Suprapubic skin (tissue), 4 donors: ENCODE measurements at regions not wholly inside any gene's neighbourhood (a gene's known extent, or its start where the extent isn't known, plus 50 kb on each side); places are given as distances from the start of the nearest gene placed in this dataset.

Experiments
- DNase-seq, 2 donors: peaks; one replicate each; pipeline ENCODE4 v3.0.0-alpha.2; 2019; ENCODE audit warnings: low spot score in 2 of 2
- H3K27ac ChIP-seq: fragments of 200-600 bp; sonication (generic); one replicate; pipeline ENCODE4 v1.5.1; 2019
- H3K27me3 ChIP-seq: fragments of 200-600 bp; sonication (generic); one replicate; pipeline ENCODE4 v1.5.1; 2019
- H3K36me3 ChIP-seq: fragments of 200-600 bp; sonication (generic); one replicate; pipeline ENCODE4 v1.5.1; 2019
- H3K4me1 ChIP-seq: fragments of 200-600 bp; sonication (generic); one replicate; pipeline ENCODE4 v1.5.1; 2019
- H3K4me3 ChIP-seq: fragments of 200-600 bp; sonication (generic); one replicate; pipeline ENCODE4 v1.5.1; 2019; ENCODE audit warnings: mild to moderate bottlenecking
- H3K9me3 ChIP-seq: fragments of 200-600 bp; sonication (generic); one replicate; pipeline ENCODE4 v1.5.1; 2019
- EP300 ChIP-seq: sonication (generic); formaldehyde crosslinking; IDR thresholded peaks from one replicate; pipeline ENCODE4 v1.6.1; 2017; ENCODE audit warnings: antibody characterized with exemption
- POLR2A ChIP-seq, 2 donors: fragments of 450-650 bp; IDR thresholded peaks; one replicate each; pipeline ENCODE4 v1.6.1; 2017; ENCODE audit warnings: antibody characterized with exemption in 2 of 2, mild to moderate bottlenecking in 2 of 2, moderate library complexity in 2 of 2
- POLR2AphosphoS5 ChIP-seq, 3 donors: sonication (generic); formaldehyde crosslinking; IDR thresholded peaks; one replicate each; pipeline ENCODE4 v1.6.1; 2017; ENCODE audit warnings: antibody characterized with exemption in 3 of 3
- WGBS: methylation state at CpG from one replicate; pipeline ENCODE4 v1.1.5; 2018; 5-methylcytosine and 5-hydroxymethylcytosine counted together
- TF ChIP-seq, protein P1 (sequence below), 2 donors: fragments of 200-600 bp in 1 of 2; fragments of 450-650 bp in 1 of 2; sonication (generic) in 1 of 2; IDR thresholded peaks; one replicate each; pipeline ENCODE4 v1.5.1; 2016 to 2019; ENCODE audit warnings: antibody characterized with exemption in 2 of 2, mild to moderate bottlenecking in 1 of 2, moderate library complexity in 1 of 2

- TF ChIP-seq POLR2AphosphoS5 (IDR thresholded peaks at IDR 0.05), result no peak
- TF ChIP-seq POLR2A (IDR thresholded peaks at IDR 0.05), result no peak
- TF ChIP-seq, protein P1, sequence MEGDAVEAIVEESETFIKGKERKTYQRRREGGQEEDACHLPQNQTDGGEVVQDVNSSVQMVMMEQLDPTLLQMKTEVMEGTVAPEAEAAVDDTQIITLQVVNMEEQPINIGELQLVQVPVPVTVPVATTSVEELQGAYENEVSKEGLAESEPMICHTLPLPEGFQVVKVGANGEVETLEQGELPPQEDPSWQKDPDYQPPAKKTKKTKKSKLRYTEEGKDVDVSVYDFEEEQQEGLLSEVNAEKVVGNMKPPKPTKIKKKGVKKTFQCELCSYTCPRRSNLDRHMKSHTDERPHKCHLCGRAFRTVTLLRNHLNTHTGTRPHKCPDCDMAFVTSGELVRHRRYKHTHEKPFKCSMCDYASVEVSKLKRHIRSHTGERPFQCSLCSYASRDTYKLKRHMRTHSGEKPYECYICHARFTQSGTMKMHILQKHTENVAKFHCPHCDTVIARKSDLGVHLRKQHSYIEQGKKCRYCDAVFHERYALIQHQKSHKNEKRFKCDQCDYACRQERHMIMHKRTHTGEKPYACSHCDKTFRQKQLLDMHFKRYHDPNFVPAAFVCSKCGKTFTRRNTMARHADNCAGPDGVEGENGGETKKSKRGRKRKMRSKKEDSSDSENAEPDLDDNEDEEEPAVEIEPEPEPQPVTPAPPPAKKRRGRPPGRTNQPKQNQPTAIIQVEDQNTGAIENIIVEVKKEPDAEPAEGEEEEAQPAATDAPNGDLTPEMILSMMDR (IDR thresholded peaks at IDR 0.05), result no peak
- TF ChIP-seq EP300, result no peak
- Histone ChIP-seq H3K27ac (no peak overlapping the region), H3K36me3 (no peaks in the 10 kb centered on the region), H3K27me3 (peaks cover 2% of the 10 kb centered on the region), H3K4me3 (no peak overlapping the region), H3K4me1 (no peaks in the 10 kb centered on the region), H3K9me3 (no peaks in the 10 kb centered on the region)
- DNase-seq, result no peak
- WGBS, result 90% methylated on average over 6 of the region's 6 CpGs
Measured at GRCh38 chr1:38241594-38242334, 195.2 kb upstream of the POU3F1 start.

DNA sequence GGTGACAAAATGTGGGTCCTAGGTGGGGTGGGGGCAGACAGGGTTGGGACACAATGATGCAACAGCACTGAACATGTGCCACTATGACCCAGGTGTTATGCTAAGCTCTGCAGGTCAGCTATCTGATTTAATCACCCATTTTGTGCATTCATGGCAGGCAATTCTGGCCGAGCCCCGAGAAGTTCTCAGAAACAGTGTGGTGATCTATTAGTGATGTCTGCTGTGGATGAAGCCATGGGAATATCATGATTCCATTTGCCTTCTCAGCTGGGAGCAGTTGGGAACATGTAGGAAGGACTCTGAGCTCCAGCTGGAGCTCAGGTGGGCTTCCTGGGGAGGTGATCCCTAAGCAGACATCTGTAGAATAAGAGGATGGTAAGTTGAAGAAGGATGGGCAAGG lies 194.0 kb upstream of the POU3F1 start:
- Histone ChIP-seq H3K4me1 (no peaks in the 10 kb centered on the region), H3K36me3 (no peaks in the 10 kb centered on the region), H3K9me3 (no peaks in the 10 kb centered on the region), H3K27me3 (peaks cover 3% of the 10 kb centered on the region), H3K4me3 (no peak overlapping the region), H3K27ac (no peak overlapping the region)
- TF ChIP-seq EP300 (no peak), POLR2A (IDR thresholded peaks at IDR 0.05) (no peak), POLR2AphosphoS5 (IDR thresholded peaks at IDR 0.05) (no peak)
- TF ChIP-seq, protein P1 (IDR thresholded peaks at IDR 0.05), result no peak
- DNase-seq, result no peak
- WGBS, result 100% methylated on average over 2 of the region's 2 CpGs

DNA sequence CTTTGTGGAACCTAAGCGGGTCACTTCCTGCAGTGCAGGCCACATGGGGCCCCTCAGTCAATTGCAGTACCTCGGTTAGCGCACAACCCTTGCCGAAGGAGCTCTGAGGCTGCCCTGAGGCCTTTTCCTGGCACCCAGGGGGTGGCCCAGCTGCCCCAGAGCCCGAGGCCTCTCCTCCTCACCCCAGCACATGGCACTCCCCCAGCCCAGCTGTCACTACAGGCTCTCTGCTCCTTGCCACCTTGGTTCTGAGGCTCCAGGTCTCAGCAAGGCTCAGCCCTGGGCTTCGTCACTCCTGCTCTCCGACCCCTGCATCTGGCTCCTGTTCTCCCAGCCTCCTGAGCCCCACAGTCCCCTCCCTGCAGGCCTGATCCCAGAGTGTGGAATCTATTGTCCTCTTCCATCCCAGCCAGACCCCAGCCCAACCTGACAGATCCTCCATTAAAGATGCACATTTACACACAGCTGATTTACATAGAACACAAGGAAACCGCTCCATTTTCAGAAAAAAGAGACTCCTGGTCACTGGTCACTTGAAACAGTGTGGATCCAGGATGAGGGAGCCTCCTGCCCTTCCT lies 192.8 kb upstream of the POU3F1 start:
- H3K27me3 ChIP-seq, result peaks cover 5% of the 10 kb centered on the region
- TF ChIP-seq, protein P1 (IDR thresholded peaks at IDR 0.05), result no peak
- TF ChIP-seq EP300 (no peak), POLR2AphosphoS5 (IDR thresholded peaks at IDR 0.05) (no peak), POLR2A (IDR thresholded peaks at IDR 0.05) (no peak)
- H3K27ac ChIP-seq, result no peak overlapping the region
- no peaks in the 10 kb centered on the region for H3K36me3 ChIP-seq
- no peak for DNase-seq
- 88% methylated on average over 4 of the region's 8 CpGs for WGBS
- no peaks in the 10 kb centered on the region for H3K9me3 ChIP-seq
- H3K4me3 ChIP-seq, result no peak overlapping the region
- no peaks in the 10 kb centered on the region for H3K4me1 ChIP-seq

GRCh38 chr1:38238294-38238693 lies 191.7 kb upstream of the POU3F1 start:
- no peaks in the 10 kb centered on the region for H3K36me3 ChIP-seq
- peaks cover 5% of the 10 kb centered on the region for H3K27me3 ChIP-seq
- DNase-seq, result no peak
- no peaks in the 10 kb centered on the region for H3K9me3 ChIP-seq
- WGBS, result 92% methylated on average over 5 of the region's 5 CpGs
- no peaks in the 10 kb centered on the region for H3K4me1 ChIP-seq
- no peak overlapping the region for H3K4me3 ChIP-seq
- no peak overlapping the region for H3K27ac ChIP-seq
- TF ChIP-seq POLR2A (IDR thresholded peaks at IDR 0.05), result no peak
- TF ChIP-seq POLR2AphosphoS5 (IDR thresholded peaks at IDR 0.05), result no peak
- TF ChIP-seq, protein P1 (IDR thresholded peaks at IDR 0.05), result no peak
- no peak for TF ChIP-seq EP300

- Histone ChIP-seq H3K27me3 (peaks cover 5% of the 10 kb centered on the region), H3K4me3 (no peak overlapping the region), H3K9me3 (no peaks in the 10 kb centered on the region), H3K27ac (no peak overlapping the region), H3K4me1 (no peaks in the 10 kb centered on the region), H3K36me3 (no peaks in the 10 kb centered on the region)
- WGBS, result 37% methylated on average over 3 of the region's 3 CpGs
- DNase-seq, result no peak
- TF ChIP-seq, protein P1 (IDR thresholded peaks at IDR 0.05), result no peak
- TF ChIP-seq POLR2A (IDR thresholded peaks at IDR 0.05), result no peak
- no peak for TF ChIP-seq POLR2AphosphoS5 (IDR thresholded peaks at IDR 0.05)
- no peak for TF ChIP-seq EP300
Measured at GRCh38 chr1:38235705-38236104, 189.1 kb upstream of the POU3F1 start.
